Liver (tissue), 3 donors: ENCODE measurements at regions not wholly inside any gene's neighbourhood (a gene's known extent, or its start where the extent isn't known, plus 50 kb on each side); places are given as distances from the start of the nearest gene placed in this dataset.
"Not testable (repeated sequence)": the region's sequence is repeated elsewhere in the genome, so short reads cannot be mapped to it uniquely, and the experiment has no call there.

Source experiments
- GABPA ChIP-seq, 2 donors: IDR thresholded peaks in 1 of 2; conservative IDR thresholded peaks in 1 of 2; 2 replicates each; pipeline ENCODE4 v1.6.1; 2016; ENCODE audit warnings: antibody characterized with exemption in 2 of 2, mild to moderate bottlenecking in 1 of 2, moderate library complexity in 1 of 2
- JUND ChIP-seq, 2 donors: IDR thresholded peaks; 2 replicates each; pipeline ENCODE4 v1.6.1; 2016; ENCODE audit warnings: antibody characterized with exemption in 2 of 2
- RAD21 ChIP-seq, 2 donors: IDR thresholded peaks; 2 replicates each; pipeline ENCODE4 v1.6.1; 2016; ENCODE audit warnings: antibody characterized with exemption in 2 of 2, mild to moderate bottlenecking in 2 of 2
- TF ChIP-seq, protein P1 (sequence below): fragments of 150-350 bp; IDR thresholded peaks from 2 replicates; pipeline ENCODE4 v1.5.1; 2017; ENCODE audit warnings: improper control_type of control experiment, low read depth, low read length; ENCODE audit not compliant: missing input control
- TF ChIP-seq, protein P2 (sequence below): IDR thresholded peaks from 2 replicates; pipeline ENCODE4 v1.6.1; 2016; ENCODE audit warnings: antibody characterized with exemption
- donor health status: healthy.
- donor health status: healthy.

DNA sequence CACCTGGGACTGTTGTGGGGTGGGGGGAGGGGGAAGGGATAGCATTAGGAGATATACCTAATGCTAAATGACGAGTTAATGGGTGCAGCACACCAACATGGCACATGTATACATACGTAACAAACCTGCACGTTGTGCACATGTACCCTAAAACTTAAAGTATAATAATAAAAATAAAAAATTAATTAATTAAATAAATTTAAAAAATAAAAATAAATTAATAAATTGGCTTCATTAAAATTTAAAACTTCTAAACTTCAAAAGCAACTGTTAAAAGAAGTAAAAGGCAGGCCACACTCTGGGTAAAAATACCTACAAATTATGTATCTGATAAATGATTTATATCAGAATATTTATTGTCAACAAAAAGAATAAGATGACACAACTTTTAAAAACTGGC is 102.6 kb upstream of the SLIT2 start:
- TF ChIP-seq, protein P1, sequence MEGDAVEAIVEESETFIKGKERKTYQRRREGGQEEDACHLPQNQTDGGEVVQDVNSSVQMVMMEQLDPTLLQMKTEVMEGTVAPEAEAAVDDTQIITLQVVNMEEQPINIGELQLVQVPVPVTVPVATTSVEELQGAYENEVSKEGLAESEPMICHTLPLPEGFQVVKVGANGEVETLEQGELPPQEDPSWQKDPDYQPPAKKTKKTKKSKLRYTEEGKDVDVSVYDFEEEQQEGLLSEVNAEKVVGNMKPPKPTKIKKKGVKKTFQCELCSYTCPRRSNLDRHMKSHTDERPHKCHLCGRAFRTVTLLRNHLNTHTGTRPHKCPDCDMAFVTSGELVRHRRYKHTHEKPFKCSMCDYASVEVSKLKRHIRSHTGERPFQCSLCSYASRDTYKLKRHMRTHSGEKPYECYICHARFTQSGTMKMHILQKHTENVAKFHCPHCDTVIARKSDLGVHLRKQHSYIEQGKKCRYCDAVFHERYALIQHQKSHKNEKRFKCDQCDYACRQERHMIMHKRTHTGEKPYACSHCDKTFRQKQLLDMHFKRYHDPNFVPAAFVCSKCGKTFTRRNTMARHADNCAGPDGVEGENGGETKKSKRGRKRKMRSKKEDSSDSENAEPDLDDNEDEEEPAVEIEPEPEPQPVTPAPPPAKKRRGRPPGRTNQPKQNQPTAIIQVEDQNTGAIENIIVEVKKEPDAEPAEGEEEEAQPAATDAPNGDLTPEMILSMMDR: not testable (repeated sequence)
- not testable (repeated sequence) for TF ChIP-seq GABPA (IDR thresholded peaks at IDR 0.05 in 1 of 2, conservative IDR thresholded peaks at IDR 0.05 in 1 of 2); JUND (IDR thresholded peaks at IDR 0.05); RAD21 (IDR thresholded peaks at IDR 0.05)
- TF ChIP-seq, protein P2, sequence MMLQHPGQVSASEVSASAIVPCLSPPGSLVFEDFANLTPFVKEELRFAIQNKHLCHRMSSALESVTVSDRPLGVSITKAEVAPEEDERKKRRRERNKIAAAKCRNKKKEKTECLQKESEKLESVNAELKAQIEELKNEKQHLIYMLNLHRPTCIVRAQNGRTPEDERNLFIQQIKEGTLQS: not testable (repeated sequence)
